GM06990 (cell line): ENCODE measurements at regions not wholly inside any gene's neighbourhood (a gene's known extent, or its start where the extent isn't known, plus 50 kb on each side); places are given as distances from the start of the nearest gene placed in this dataset.

Experiments used
- DNase-seq: peaks from one replicate; pipeline ENCODE4 v3.0.0-alpha.2; 2011; ENCODE audit not compliant: insufficient read length; ENCODE audit errors: extremely low read depth
- H3K27me3 ChIP-seq: replicated peaks from 2 replicates; pipeline ENCODE4 v1.6.0; 2011; ENCODE audit warnings: low read length; ENCODE audit not compliant: control insufficient read depth, insufficient read depth
- H3K36me3 ChIP-seq: 2 replicates; pipeline ENCODE4 v1.5.1; 2011; ENCODE audit warnings: low read length; ENCODE audit not compliant: control insufficient read depth, insufficient read depth
- H3K4me3 ChIP-seq: replicated peaks from 2 replicates; pipeline ENCODE4 v1.5.1; 2011; ENCODE audit warnings: low read depth, mild to moderate bottlenecking, control low read depth, low read length
- TF ChIP-seq, protein P1 (sequence below): IDR thresholded peaks from 2 replicates; pipeline ENCODE4 v1.5.1; 2011; ENCODE audit warnings: low read length, control low read depth, mild to moderate bottlenecking, inconsistent platforms; ENCODE audit not compliant: insufficient read depth, poor library complexity, severe bottlenecking

DNA sequence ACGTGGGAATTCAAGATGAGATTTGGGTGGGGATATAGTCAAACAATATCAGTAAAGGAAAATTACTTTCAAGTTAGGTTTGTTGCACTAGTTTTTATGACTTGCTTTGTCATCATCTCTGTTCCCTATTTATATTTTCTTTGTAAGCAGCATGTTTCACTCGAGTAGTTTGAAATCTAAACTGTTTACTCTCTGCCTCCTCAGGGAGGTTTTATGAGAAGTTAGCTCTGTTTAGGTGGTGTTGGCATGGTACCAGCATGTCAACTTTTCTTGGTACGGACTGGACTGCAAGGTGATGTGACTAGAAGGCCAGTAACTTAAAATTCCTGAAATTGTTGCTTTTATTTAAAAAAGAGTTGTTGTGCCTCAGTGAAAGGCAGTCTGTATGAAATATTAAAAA, 59.2 kb upstream of the MTPN start:
- TF ChIP-seq, protein P1, sequence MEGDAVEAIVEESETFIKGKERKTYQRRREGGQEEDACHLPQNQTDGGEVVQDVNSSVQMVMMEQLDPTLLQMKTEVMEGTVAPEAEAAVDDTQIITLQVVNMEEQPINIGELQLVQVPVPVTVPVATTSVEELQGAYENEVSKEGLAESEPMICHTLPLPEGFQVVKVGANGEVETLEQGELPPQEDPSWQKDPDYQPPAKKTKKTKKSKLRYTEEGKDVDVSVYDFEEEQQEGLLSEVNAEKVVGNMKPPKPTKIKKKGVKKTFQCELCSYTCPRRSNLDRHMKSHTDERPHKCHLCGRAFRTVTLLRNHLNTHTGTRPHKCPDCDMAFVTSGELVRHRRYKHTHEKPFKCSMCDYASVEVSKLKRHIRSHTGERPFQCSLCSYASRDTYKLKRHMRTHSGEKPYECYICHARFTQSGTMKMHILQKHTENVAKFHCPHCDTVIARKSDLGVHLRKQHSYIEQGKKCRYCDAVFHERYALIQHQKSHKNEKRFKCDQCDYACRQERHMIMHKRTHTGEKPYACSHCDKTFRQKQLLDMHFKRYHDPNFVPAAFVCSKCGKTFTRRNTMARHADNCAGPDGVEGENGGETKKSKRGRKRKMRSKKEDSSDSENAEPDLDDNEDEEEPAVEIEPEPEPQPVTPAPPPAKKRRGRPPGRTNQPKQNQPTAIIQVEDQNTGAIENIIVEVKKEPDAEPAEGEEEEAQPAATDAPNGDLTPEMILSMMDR = no peak
- Histone ChIP-seq H3K36me3 (no peaks in the 10 kb centered on the region), H3K27me3 (no peaks in the 10 kb centered on the region), H3K4me3 (no peak overlapping the region)
- no peak for DNase-seq

DNA sequence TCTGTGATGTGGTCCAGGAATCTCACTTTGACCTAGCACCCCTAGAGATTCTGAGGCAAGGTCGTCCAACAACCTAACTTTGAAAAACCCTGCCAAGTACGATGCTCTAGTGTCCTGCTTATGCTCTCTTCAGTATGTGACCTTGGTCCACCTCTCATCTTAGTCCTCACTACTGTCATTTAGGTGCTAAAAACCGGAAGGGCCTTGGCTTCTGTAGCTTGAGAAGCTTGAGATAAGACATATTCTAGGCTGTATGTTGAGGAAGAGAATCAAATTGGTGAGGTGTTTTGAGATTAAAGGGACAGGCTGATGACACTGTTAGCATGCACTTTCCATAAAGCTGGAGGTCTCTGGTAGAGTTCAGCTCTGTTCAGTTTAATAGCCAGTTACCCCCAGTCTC, 57.0 kb upstream of the MTPN start:
- no peaks in the 10 kb centered on the region for H3K27me3 ChIP-seq
- no peak overlapping the region for H3K4me3 ChIP-seq
- TF ChIP-seq, protein P1 = no peak
- DNase-seq = no peak
- H3K36me3 ChIP-seq = no peaks in the 10 kb centered on the region

DNA sequence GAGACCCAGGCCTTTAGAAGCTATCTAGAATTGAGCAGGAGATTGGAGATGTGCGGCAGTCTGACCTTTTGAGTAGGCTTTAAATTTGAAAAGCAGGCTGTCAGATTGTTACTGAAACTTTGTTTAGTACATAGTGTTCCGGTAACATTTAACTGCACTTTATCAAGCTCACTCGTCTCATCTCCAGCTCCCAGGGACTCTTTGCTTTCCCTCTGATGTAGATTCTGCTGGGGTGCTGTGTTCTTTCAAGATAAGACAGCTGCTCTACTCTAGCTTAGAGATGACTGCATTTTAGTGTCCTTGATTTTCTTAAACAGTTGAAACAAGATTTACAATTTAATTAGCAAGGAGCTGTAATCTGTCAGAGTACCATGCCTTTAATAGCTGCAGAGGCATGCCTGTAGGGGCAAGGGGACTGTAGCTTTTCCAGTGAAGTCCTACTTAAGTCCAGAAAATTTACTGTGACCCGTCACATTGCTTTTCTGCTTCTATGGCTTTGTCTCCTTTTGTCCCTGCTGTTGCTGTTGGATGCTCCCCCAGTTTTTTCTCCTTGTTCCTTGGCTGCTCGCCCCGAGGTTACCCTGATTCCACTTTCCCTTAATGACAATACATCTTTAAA, 56.4 kb upstream of the MTPN start:
- TF ChIP-seq, protein P1 = no peak
- H3K27me3 ChIP-seq = no peaks in the 10 kb centered on the region
- no peak for DNase-seq
- H3K4me3 ChIP-seq = no peak overlapping the region
- no peaks in the 10 kb centered on the region for H3K36me3 ChIP-seq

DNA sequence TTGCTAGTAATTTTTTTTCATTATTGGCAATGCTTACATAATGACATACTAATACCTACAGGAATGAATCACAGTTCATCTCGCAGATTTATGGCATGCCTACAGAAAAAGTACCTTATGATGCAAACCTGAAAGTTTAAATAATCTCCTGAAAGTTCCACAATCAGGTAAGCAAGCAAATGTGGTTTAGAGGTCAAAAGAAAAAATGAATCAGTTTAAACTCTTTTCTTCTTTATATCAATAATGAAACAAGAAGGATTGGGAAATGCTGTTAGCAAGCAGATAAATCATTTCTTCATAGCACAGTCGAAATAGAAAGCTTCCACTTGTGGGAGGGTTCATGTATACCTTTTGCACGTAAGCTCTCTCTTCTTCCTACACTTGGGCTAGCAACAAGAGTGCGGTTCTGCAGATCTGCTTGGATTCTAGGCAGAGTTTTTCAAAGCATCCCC, 53.7 kb upstream of the MTPN start:
- H3K36me3 ChIP-seq = no peaks in the 10 kb centered on the region
- TF ChIP-seq, protein P1 = no peak
- peak; percentile 34 for DNase-seq
- no peak overlapping the region for H3K4me3 ChIP-seq
- no peaks in the 10 kb centered on the region for H3K27me3 ChIP-seq

DNA sequence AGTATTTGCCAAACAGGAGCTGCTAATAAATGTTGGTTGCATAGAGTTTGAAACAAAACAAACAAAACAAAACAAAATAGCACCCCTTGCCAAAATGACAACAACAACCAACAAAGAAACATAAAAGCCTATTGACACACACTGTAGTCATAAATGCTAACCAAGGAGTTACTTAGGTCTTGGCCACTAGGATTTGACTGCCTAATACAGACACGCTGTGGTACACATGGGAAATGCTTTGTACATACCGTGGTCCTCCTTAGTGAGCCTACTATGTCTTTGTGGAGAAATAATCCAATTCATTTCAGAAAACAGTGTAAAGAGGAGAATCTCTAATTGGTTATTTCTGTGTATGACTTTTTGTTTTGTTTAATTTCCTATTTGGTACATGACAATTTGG, 53.2 kb upstream of the MTPN start:
- DNase-seq = no peak
- Histone ChIP-seq H3K4me3 (no peak overlapping the region), H3K36me3 (no peaks in the 10 kb centered on the region), H3K27me3 (no peaks in the 10 kb centered on the region)
- TF ChIP-seq, protein P1 = no peak

DNA sequence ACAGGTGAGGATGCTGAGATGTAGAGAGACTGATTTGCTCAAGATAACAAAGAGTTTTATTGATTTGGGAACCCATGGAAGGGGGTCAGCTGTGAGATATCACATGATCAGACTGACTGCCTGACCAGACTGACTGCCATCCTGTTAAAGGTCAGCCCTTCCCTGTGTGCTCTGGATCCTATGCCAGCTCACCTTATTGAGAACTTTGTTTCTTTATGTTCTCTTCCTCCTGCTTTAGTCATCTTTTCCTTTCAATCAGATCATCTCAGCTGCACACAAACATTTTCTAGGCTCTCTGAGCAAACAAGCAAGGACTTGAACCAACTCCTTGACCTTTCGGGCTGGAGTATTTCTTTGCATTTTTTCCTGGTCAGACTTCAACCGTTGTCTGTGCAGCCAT, 50.0 kb upstream of the MTPN start:
- no peaks in the 10 kb centered on the region for H3K27me3 ChIP-seq
- TF ChIP-seq, protein P1 = no peak

More for the DNA sequence above, 50.0 kb upstream of the MTPN start:
- DNase-seq = no peak
- Histone ChIP-seq H3K4me3 (no peak overlapping the region), H3K36me3 (no peaks in the 10 kb centered on the region)
